HTR-8/SVneo (cell line): ENCODE measurements at regions not wholly inside any gene's neighbourhood (a gene's known extent, or its start where the extent isn't known, plus 50 kb on each side); places are given as distances from the start of the nearest gene placed in this dataset.
"Not testable (repeated sequence)": the region's sequence is repeated elsewhere in the genome, so short reads cannot be mapped to it uniquely, and the experiment has no call there.

Experiments used
- DNase-seq: peaks from one replicate; pipeline ENCODE4 v3.0.0; 2011; ENCODE audit warnings: low spot score, mixed read lengths; ENCODE audit not compliant: insufficient read length
- FAIRE-seq: peaks from 2 replicates; lab custom pipeline; 2011; peaks lifted over from hg19 to GRCh38; lab: Jason Lieb, UNC

- DNase-seq = no peak
- FAIRE-seq = no peak
Observed at GRCh38 chr4:141290771-141291170, 70.1 kb downstream of the ZNF330 start.

- DNase-seq (no peak), FAIRE-seq (no peak)
Observed at GRCh38 chr4:141294306-141294705, 73.6 kb downstream of the ZNF330 start.

GRCh38 chr4:141301216-141301615 lies 80.5 kb downstream of the ZNF330 start:
- FAIRE-seq (no peak), DNase-seq (no peak)

DNA sequence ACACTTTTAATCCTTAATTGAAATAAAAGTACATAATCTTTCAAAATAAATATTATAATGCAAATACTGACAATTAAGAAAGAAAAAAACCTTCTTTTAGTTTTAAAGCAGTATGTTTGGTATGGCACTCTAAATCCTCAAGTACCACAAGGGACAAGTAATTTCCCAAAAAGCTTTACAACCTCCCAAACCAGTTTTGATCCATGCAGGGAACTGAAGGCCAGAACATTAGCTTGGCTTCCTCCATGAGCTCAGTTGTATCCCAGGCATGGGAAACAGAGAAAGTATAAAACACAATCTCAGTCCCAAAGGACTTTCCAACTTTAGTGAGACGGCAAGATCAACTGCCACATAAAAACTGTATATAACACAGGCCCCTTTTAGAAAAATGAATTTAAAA lies 82.2 kb downstream of the ZNF330 start:
- no peak for DNase-seq
- no peak for FAIRE-seq

DNA sequence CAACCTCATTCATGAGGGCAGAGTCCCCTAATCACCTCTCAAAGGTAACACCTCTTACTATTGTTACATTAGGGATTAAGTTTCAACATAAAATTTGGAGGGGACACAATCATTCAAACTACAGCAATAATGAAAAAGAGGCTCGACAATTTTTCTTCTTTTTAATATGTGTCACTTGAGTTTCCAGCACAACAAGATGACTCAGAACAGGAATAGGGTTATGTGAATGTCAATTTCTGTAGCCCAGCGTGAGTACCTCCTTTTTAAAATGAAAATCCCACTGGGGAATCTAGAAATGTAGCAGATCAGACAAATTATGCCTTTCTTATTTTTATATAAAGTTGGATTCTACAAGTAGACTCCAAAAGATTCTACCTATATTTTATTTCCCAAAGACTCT lies 83.7 kb downstream of the ZNF330 start:
- DNase-seq = no peak
- no peak for FAIRE-seq

- FAIRE-seq (no peak), DNase-seq (no peak)
Observed at GRCh38 chr4:141306331-141306730, 85.6 kb downstream of the ZNF330 start.

DNA sequence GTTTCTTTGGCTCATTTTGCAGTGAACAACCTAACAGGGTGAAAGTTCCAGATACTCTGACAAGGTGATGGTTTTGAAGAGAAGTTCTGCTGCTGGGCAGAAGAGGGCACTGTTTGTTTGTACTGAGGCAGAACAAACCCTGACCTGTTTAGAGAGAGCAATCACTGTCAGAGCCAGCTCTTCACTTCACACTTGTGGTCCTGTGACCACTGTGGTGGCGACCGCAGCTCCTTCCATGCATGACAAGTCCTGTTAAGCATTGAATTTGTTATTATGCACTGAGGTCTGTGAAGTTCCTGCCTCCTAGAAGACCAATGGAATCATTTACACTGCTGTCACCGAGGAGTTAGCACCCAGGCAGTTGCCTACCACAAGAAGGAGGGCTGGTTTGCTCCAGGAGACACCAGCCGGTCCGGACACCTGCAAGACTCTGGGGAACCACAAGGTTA lies 86.6 kb downstream of the ZNF330 start:
- peak; percentile 83 for FAIRE-seq
- DNase-seq = peak; percentile 74

GRCh38 chr4:141309874-141310273 lies 89.2 kb downstream of the ZNF330 start:
- FAIRE-seq = no peak
- DNase-seq = no peak

- DNase-seq (no peak), FAIRE-seq (no peak)
Observed at GRCh38 chr4:141311246-141312204, 90.8 kb downstream of the ZNF330 start.

GRCh38 chr4:141314627-141315026 lies 93.9 kb downstream of the ZNF330 start:
- FAIRE-seq (no peak), DNase-seq (no peak)

- FAIRE-seq = no peak
- no peak for DNase-seq
Observed at GRCh38 chr4:141328560-141329173, 108.0 kb downstream of the ZNF330 start.

GRCh38 chr4:141329174-141329569 lies 108.5 kb downstream of the ZNF330 start:
- DNase-seq = peak; percentile 8

GRCh38 chr4:141330616-141331015 lies 109.9 kb downstream of the ZNF330 start:
- no peak for DNase-seq
- FAIRE-seq = no peak

More at GRCh38 chr4:141329174-141329569, 108.5 kb downstream of the ZNF330 start:
- FAIRE-seq = no peak

DNA sequence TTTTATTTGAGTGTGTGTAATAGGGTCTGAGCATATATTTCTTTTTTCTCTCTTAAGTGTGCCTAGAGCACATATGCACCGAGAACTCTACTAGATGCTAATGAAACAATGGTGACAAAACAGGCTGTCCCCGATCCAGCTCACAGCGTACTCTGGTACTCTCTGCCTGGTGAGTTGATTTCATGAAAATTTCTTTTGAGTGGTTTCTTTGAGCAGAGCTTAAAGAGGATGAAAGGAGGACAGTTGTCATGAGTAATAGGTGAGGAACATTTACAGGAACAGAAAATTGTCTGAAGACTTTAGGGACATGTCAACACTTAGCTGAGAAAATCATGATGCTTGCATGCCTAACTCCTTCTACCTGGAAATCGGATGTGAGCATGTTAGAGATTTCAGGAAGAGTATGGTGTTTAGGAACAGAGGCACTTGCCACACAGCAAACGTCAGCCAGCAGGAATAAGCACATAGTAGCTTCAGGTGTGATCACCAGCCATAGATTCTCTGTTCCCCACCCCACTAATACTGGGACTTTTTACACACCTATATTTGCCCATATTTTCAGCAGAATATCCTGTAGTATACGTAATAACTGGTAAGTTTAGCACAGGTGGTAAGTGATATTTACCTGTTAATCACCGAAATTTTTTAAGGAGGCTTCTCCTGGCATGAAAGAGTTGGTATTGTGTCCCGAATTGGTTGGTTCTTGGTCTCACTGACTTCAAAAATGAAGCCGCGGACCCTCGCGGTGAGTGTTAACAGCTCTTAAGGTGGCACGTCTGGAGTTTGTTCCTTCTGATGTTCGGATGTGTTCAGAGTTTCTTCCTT lies 111.1 kb downstream of the ZNF330 start:
- DNase-seq = no peak
- FAIRE-seq = no peak

GRCh38 chr4:141332359-141333181 lies 111.9 kb downstream of the ZNF330 start:
- not testable (repeated sequence) for DNase-seq, FAIRE-seq

- DNase-seq, FAIRE-seq: not testable (repeated sequence)
Observed at GRCh38 chr4:141333456-141334230, 112.9 kb downstream of the ZNF330 start.

- FAIRE-seq = no peak
- no peak for DNase-seq
Observed at GRCh38 chr4:141335166-141335565, 114.5 kb downstream of the ZNF330 start.

- DNase-seq = no peak
- no peak for FAIRE-seq
Observed at GRCh38 chr4:141338238-141338637, 117.5 kb downstream of the ZNF330 start.

- DNase-seq = no peak
- FAIRE-seq = no peak
Observed at GRCh38 chr4:141339391-141339790, 118.7 kb downstream of the ZNF330 start.
